ENCODE measurements at regions not wholly inside any gene's neighbourhood (a gene's known extent, or its start where the extent isn't known, plus 50 kb on each side); places are given as distances from the start of the nearest gene placed in this dataset.

DNA sequence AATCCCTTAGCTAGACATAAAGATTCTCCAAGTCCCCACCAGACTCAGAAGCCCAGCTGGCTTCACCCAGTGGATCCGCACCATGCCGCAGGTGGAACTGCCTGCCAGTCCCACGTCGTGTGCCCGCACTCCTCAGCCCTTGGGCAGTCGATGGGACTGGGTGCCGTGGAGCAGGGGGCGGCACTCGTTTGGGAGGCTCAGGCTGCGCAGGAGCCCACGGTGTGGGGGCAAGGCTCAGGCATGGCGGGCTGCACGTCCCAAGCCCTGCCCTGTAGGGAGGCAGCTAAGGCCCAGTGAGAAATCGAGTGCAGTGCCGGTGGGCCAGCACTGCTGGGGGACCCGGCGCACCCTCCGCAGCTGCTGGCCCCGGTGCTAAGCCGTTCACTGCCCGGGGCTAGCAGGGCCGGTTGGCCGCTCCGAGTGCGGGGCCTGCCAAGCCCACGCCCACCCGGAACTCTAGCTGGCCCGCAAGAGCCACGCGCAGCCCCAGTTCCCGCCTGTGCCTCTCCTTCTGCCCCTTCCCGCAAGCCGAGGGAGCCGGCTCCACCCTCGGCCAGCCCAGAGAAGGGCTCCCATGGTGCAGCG, 95.9 kb upstream of the DTNBP1 start:
- Histone ChIP-seq H2BK15ac (ENCODE audit: low read depth, low read length) (no peak overlapping the region), H2BK5ac (ENCODE audit: insufficient read length, low read length) (no peak overlapping the region), H3K9me3 (ENCODE audit: control insufficient read depth, low read depth, low read length) (no peaks in the 10 kb centered on the region), H4K8ac (replicated peaks; ENCODE audit: insufficient read length, low read depth, low read length) (no peak overlapping the region), H4K91ac (ENCODE audit: insufficient read length, low read depth, low read length) (no peak overlapping the region), H3K4me2 (ENCODE audit: insufficient read depth, insufficient read length, low read length) (no peak overlapping the region), H3K79me1 (ENCODE audit: insufficient read depth, low read depth, low read length, poor library complexity, severe bottlenecking) (no peaks in the 10 kb centered on the region), H2BK120ac (ENCODE audit: low read depth, low read length, poor library complexity, severe bottlenecking) (no peak overlapping the region), H3K56ac (ENCODE audit: insufficient read length, low read depth, low read length) (no peak overlapping the region), H2AFZ (ENCODE audit: low read length) (no peak overlapping the region), H3K27ac (ENCODE audit: insufficient read length, low read depth, low read length) (no peak overlapping the region), H3K23me2 (ENCODE audit: insufficient read length, low read depth, low read length, poor library complexity, severe bottlenecking) (no peaks in the 10 kb centered on the region), H3K27me3 (ENCODE audit: insufficient read depth, low read length) (no peaks in the 10 kb centered on the region), H3K18ac (ENCODE audit: insufficient read length, low read depth, low read length) (no peak overlapping the region), H2BK20ac (ENCODE audit: low read depth, low read length, poor library complexity, severe bottlenecking) (no peak overlapping the region), H4K20me1 (ENCODE audit: control insufficient read depth, insufficient read depth, insufficient read length) (no peaks in the 10 kb centered on the region), H3K14ac (ENCODE audit: insufficient read depth, low read length) (no peak overlapping the region), H3K23ac (ENCODE audit: insufficient read length, low read depth, low read length) (no peak overlapping the region), H3T11ph (ENCODE audit: low read length) (no peak overlapping the region), H3K4ac (ENCODE audit: low read depth, low read length) (no peak overlapping the region), H4K5ac (ENCODE audit: insufficient read length, low read depth, low read length) (no peak overlapping the region), H2AK5ac (ENCODE audit: insufficient read length, low read length) (no peak overlapping the region), H3K4me1 (ENCODE audit: insufficient read depth, low read length) (no peaks in the 10 kb centered on the region), H3K79me2 (ENCODE audit: insufficient read depth, low read length) (no peaks in the 10 kb centered on the region), H3K9ac (ENCODE audit: extremely low read depth, insufficient read length, low read length) (no peak overlapping the region), H2BK12ac (ENCODE audit: insufficient read length, low read depth, low read length) (no peak overlapping the region)
- H3K27me3 Mint-ChIP-seq (ENCODE audit: low read depth): peaks cover 3% of the 10 kb centered on the region; the same call in 1 of the 2 replicates
- TF ChIP-seq, protein P1, sequence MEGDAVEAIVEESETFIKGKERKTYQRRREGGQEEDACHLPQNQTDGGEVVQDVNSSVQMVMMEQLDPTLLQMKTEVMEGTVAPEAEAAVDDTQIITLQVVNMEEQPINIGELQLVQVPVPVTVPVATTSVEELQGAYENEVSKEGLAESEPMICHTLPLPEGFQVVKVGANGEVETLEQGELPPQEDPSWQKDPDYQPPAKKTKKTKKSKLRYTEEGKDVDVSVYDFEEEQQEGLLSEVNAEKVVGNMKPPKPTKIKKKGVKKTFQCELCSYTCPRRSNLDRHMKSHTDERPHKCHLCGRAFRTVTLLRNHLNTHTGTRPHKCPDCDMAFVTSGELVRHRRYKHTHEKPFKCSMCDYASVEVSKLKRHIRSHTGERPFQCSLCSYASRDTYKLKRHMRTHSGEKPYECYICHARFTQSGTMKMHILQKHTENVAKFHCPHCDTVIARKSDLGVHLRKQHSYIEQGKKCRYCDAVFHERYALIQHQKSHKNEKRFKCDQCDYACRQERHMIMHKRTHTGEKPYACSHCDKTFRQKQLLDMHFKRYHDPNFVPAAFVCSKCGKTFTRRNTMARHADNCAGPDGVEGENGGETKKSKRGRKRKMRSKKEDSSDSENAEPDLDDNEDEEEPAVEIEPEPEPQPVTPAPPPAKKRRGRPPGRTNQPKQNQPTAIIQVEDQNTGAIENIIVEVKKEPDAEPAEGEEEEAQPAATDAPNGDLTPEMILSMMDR (conservative IDR thresholded peaks at IDR 0.05): no peak
- no peaks in the 10 kb centered on the region; a peak in 2 of 7 replicates for H3K36me3 Mint-ChIP-seq (ENCODE audit: insufficient read depth in 1 of 3, low read depth in 3 of 3)
- H3K4me3 Mint-ChIP-seq: no peak overlapping the region
- DNase-seq: no peak
- H3K27ac Mint-ChIP-seq: peak overlapping the region in 1 of 3 experiments; percentile 49; a peak in 1 of 7 replicates
- no CpG with 5 or more reads among the region's 36 CpGs for WGBS (ENCODE audit: extremely low coverage, insufficient read length, low lambda C conversion rate)
- peaks cover 0 to 6% of the 10 kb centered on the region in 2 experiments; a peak in 2 of 4 replicates for H3K4me1 Mint-ChIP-seq
- H3K9me3 Mint-ChIP-seq: peaks cover 0 to 6% of the 10 kb centered on the region in 2 experiments; a peak in 2 of 5 replicates
